ENCODE measurements at regions not wholly inside any gene's neighbourhood (a gene's known extent, or its start where the extent isn't known, plus 50 kb on each side); places are given as distances from the start of the nearest gene placed in this dataset.

- TF ChIP-seq CSDC2 (CRISPR knock-in tag; IDR thresholded peaks at IDR 0.05) (no peak), ZNF565 (CRISPR knock-in tag; conservative IDR thresholded peaks at IDR 0.05; ENCODE audit: low read depth) (no peak)
- TF ChIP-seq, protein P1, sequence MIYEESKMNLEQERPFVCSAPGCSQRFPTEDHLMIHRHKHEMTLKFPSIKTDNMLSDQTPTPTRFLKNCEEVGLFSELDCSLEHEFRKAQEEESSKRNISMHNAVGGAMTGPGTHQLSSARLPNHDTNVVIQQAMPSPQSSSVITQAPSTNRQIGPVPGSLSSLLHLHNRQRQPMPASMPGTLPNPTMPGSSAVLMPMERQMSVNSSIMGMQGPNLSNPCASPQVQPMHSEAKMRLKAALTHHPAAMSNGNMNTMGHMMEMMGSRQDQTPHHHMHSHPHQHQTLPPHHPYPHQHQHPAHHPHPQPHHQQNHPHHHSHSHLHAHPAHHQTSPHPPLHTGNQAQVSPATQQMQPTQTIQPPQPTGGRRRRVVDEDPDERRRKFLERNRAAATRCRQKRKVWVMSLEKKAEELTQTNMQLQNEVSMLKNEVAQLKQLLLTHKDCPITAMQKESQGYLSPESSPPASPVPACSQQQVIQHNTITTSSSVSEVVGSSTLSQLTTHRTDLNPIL (CRISPR knock-in tag; IDR thresholded peaks at IDR 0.05; ENCODE audit: low read depth), result no peak
- TF ChIP-seq, protein P2, sequence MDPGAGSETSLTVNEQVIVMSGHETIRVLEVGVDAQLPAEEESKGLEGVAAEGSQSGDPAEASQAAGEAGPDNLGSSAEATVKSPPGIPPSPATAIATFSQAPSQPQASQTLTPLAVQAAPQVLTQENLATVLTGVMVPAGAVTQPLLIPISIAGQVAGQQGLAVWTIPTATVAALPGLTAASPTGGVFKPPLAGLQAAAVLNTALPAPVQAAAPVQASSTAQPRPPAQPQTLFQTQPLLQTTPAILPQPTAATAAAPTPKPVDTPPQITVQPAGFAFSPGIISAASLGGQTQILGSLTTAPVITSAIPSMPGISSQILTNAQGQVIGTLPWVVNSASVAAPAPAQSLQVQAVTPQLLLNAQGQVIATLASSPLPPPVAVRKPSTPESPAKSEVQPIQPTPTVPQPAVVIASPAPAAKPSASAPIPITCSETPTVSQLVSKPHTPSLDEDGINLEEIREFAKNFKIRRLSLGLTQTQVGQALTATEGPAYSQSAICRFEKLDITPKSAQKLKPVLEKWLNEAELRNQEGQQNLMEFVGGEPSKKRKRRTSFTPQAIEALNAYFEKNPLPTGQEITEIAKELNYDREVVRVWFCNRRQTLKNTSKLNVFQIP (CRISPR knock-in tag; IDR thresholded peaks at IDR 0.05; ENCODE audit: borderline replicate concordance, low read depth), result no peak
- ATAC-seq, result no peak
These were observed 72.1 kb downstream of the MAGEC1 start for GRCh38 chrX:141975839-141976238.

- TF ChIP-seq ZNF565 (CRISPR knock-in tag; conservative IDR thresholded peaks at IDR 0.05; ENCODE audit: low read depth) (no peak), TOX (CRISPR knock-in tag; IDR thresholded peaks at IDR 0.05; ENCODE audit: borderline replicate concordance) (no peak), PPARA (CRISPR knock-in tag; IDR thresholded peaks at IDR 0.05; ENCODE audit: borderline replicate concordance) (no peak), ZFP3 (CRISPR knock-in tag; IDR thresholded peaks at IDR 0.05) (no peak), CSDC2 (CRISPR knock-in tag; IDR thresholded peaks at IDR 0.05) (no peak), ESRRG (CRISPR knock-in tag; IDR thresholded peaks at IDR 0.05) (no peak), ZNF70 (CRISPR knock-in tag; IDR thresholded peaks at IDR 0.05) (no peak), CSRNP3 (CRISPR knock-in tag; IDR thresholded peaks at IDR 0.05) (no peak), BACH2 (CRISPR knock-in tag; IDR thresholded peaks at IDR 0.05; ENCODE audit: borderline replicate concordance) (no peak), TCF4 (CRISPR knock-in tag; IDR thresholded peaks at IDR 0.05; ENCODE audit: borderline replicate concordance) (no peak), ARNTL (CRISPR knock-in tag; IDR thresholded peaks at IDR 0.05; ENCODE audit: borderline replicate concordance, low read depth) (no peak), SNAI2 (CRISPR knock-in tag; IDR thresholded peaks at IDR 0.05) (no peak), GLIS3 (CRISPR knock-in tag; IDR thresholded peaks at IDR 0.05) (no peak), RARB (CRISPR knock-in tag; IDR thresholded peaks at IDR 0.05) (no peak), ZNF8 (CRISPR knock-in tag; IDR thresholded peaks at IDR 0.05) (no peak)
- TF ChIP-seq, protein P2 (CRISPR knock-in tag; IDR thresholded peaks at IDR 0.05; ENCODE audit: borderline replicate concordance, low read depth), result no peak
- TF ChIP-seq, protein P1 (CRISPR knock-in tag; IDR thresholded peaks at IDR 0.05; ENCODE audit: low read depth), result no peak
- TF ChIP-seq, protein P3, sequence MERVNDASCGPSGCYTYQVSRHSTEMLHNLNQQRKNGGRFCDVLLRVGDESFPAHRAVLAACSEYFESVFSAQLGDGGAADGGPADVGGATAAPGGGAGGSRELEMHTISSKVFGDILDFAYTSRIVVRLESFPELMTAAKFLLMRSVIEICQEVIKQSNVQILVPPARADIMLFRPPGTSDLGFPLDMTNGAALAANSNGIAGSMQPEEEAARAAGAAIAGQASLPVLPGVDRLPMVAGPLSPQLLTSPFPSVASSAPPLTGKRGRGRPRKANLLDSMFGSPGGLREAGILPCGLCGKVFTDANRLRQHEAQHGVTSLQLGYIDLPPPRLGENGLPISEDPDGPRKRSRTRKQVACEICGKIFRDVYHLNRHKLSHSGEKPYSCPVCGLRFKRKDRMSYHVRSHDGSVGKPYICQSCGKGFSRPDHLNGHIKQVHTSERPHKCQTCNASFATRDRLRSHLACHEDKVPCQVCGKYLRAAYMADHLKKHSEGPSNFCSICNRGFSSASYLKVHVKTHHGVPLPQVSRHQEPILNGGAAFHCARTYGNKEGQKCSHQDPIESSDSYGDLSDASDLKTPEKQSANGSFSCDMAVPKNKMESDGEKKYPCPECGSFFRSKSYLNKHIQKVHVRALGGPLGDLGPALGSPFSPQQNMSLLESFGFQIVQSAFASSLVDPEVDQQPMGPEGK (CRISPR knock-in tag; IDR thresholded peaks at IDR 0.05; ENCODE audit: borderline replicate concordance), result no peak
- no peak for ATAC-seq
These were observed 66.0 kb downstream of the MAGEC1 start for GRCh38 chrX:141969706-141970105.

DNA sequence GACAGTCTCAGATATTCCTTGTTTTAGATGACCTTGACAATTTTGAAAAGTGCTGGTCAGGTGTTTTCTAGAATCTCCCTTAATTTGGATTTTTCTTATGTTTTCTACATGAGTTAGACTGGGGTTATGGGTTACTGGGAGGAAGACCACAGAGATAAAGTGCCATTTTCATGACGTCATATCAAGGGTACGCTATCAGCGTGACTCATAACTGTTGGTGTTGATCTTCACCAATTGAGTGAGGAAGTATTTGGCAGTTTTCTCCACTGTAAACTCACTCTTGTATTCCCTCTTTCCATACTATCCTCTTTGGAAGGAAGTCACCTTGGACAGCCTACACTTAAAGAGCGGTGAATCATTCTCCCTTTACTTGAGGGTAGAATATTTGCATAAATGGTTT, 56.9 kb downstream of the MAGEC1 start:
- no peak for ATAC-seq
- TF ChIP-seq OSR1 (CRISPR knock-in tag; IDR thresholded peaks at IDR 0.05) (no peak), RARB (CRISPR knock-in tag; IDR thresholded peaks at IDR 0.05) (no peak), ZNF565 (CRISPR knock-in tag; conservative IDR thresholded peaks at IDR 0.05; ENCODE audit: low read depth) (no peak), ZNF70 (CRISPR knock-in tag; IDR thresholded peaks at IDR 0.05) (no peak), ESRRG (CRISPR knock-in tag; IDR thresholded peaks at IDR 0.05) (no peak), ISL1 (CRISPR knock-in tag; IDR thresholded peaks at IDR 0.05) (no peak), ARNTL (CRISPR knock-in tag; IDR thresholded peaks at IDR 0.05; ENCODE audit: borderline replicate concordance, low read depth) (no peak), SNAI2 (CRISPR knock-in tag; IDR thresholded peaks at IDR 0.05) (no peak)
- TF ChIP-seq, protein P2 (CRISPR knock-in tag; IDR thresholded peaks at IDR 0.05; ENCODE audit: borderline replicate concordance, low read depth), result no peak
- TF ChIP-seq, protein P4, sequence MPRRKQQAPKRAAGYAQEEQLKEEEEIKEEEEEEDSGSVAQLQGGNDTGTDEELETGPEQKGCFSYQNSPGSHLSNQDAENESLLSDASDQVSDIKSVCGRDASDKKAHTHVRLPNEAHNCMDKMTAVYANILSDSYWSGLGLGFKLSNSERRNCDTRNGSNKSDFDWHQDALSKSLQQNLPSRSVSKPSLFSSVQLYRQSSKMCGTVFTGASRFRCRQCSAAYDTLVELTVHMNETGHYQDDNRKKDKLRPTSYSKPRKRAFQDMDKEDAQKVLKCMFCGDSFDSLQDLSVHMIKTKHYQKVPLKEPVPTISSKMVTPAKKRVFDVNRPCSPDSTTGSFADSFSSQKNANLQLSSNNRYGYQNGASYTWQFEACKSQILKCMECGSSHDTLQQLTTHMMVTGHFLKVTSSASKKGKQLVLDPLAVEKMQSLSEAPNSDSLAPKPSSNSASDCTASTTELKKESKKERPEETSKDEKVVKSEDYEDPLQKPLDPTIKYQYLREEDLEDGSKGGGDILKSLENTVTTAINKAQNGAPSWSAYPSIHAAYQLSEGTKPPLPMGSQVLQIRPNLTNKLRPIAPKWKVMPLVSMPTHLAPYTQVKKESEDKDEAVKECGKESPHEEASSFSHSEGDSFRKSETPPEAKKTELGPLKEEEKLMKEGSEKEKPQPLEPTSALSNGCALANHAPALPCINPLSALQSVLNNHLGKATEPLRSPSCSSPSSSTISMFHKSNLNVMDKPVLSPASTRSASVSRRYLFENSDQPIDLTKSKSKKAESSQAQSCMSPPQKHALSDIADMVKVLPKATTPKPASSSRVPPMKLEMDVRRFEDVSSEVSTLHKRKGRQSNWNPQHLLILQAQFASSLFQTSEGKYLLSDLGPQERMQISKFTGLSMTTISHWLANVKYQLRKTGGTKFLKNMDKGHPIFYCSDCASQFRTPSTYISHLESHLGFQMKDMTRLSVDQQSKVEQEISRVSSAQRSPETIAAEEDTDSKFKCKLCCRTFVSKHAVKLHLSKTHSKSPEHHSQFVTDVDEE (CRISPR knock-in tag; IDR thresholded peaks at IDR 0.05), result no peak
- TF ChIP-seq, protein P3 (CRISPR knock-in tag; IDR thresholded peaks at IDR 0.05; ENCODE audit: borderline replicate concordance), result no peak

Data from SK-N-SH treated with all-trans-retinoic acid at 6 μM for 48 hours (cell line).